ENCODE measurements at regions not wholly inside any gene's neighbourhood (a gene's known extent, or its start where the extent isn't known, plus 50 kb on each side); places are given as distances from the start of the nearest gene placed in this dataset.

- TF ChIP-seq CTCF (IDR thresholded peaks at IDR 0.05; ENCODE audit: low read depth, low read length) (no peak), MYC (IDR thresholded peaks at IDR 0.05; ENCODE audit: low read depth, low read length) (no peak)
- no peak for DNase-seq (ENCODE audit: low read depth)
- H3K4me3 ChIP-seq (ENCODE audit: low read depth, low read length) = no peak overlapping the region
Observed at GRCh38 chr7:33736521-33737221, 168.7 kb upstream of the BMPER start.

- no peak overlapping the region for H3K4me3 ChIP-seq (ENCODE audit: low read depth, low read length)
- no peak for DNase-seq (ENCODE audit: low read depth)
- no peak for TF ChIP-seq POLR2A (IDR thresholded peaks at IDR 0.05; ENCODE audit: extremely low read depth, insufficient read length)
- no peak for TF ChIP-seq MYC (IDR thresholded peaks at IDR 0.05; ENCODE audit: low read depth, low read length)
- TF ChIP-seq, protein P1, sequence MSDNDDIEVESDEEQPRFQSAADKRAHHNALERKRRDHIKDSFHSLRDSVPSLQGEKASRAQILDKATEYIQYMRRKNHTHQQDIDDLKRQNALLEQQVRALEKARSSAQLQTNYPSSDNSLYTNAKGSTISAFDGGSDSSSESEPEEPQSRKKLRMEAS (IDR thresholded peaks at IDR 0.05; ENCODE audit: low read depth, low read length) = no peak
- TF ChIP-seq CTCF (IDR thresholded peaks at IDR 0.05; ENCODE audit: low read depth, low read length) = no peak
Observed at GRCh38 chr7:33738260-33738935, 166.9 kb upstream of the BMPER start.

DNA sequence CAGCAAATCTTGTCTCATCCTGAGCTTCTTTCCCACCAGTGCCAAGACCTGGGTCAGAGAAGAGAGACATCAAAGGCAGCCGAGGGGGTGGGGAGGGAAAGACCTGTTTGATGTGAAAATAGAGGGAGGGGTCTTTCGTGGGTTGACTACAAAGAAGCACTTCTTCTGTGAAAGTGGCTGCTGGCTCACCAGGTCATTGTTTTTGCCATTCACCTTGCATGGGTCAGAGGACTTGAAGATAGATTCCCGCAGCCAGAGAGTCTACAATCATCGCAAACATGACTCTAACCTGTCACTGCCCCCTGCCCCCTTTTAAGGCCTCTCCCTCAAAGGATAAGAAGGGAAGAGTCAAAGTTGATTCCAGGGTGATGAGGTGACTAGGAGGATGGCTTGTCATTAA, 166.1 kb upstream of the BMPER start:
- no peak overlapping the region for H3K4me3 ChIP-seq (ENCODE audit: low read depth, low read length)
- no peak for DNase-seq (ENCODE audit: low read depth)
- TF ChIP-seq CTCF (IDR thresholded peaks at IDR 0.05; ENCODE audit: low read depth, low read length) (no peak), POLR2A (IDR thresholded peaks at IDR 0.05; ENCODE audit: extremely low read depth, insufficient read length) (no peak), MYC (IDR thresholded peaks at IDR 0.05; ENCODE audit: low read depth, low read length) (no peak)
- TF ChIP-seq, protein P1 (IDR thresholded peaks at IDR 0.05; ENCODE audit: low read depth, low read length) = no peak

GRCh38 chr7:33742521-33742920, 162.8 kb upstream of the BMPER start:
- no peak overlapping the region for H3K4me3 ChIP-seq (ENCODE audit: low read depth, low read length)
- TF ChIP-seq, protein P1 (IDR thresholded peaks at IDR 0.05; ENCODE audit: low read depth, low read length) = no peak
- TF ChIP-seq MYC (IDR thresholded peaks at IDR 0.05; ENCODE audit: low read depth, low read length) (no peak), POLR2A (IDR thresholded peaks at IDR 0.05; ENCODE audit: extremely low read depth, insufficient read length) (no peak), CTCF (IDR thresholded peaks at IDR 0.05; ENCODE audit: low read depth, low read length) (no peak)
- no peak for DNase-seq (ENCODE audit: low read depth)

DNA sequence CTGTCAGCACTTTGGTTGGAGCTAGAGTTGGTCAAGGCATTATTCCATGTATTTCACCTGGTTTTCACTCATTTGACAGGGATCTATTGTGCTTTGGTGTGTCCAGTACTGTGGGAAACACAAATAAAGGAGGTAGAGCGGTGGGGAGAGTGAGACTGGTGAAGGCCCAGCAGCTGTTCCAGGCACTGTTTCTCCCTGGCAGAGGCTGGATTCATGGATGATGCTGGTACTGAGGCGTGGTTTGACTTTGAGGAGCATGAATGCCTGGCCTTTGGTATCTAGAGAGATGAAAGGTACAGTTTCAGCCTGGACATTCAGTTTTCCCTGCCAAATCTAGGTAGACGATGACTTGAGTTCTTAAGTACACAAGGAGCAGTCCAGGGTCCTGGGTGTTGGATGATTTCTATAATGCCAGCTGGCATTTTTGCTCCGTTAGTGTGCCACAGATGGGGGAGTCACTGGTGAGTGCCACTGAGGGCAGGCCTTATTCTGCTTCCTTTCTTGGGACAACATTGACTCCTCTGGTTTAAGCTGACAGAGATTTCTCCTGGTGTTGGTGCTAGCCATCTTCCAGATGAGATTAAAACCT, 162.2 kb upstream of the BMPER start:
- no peak overlapping the region for H3K4me3 ChIP-seq (ENCODE audit: low read depth, low read length)
- DNase-seq (ENCODE audit: low read depth) = no peak

More for the DNA sequence above, 162.2 kb upstream of the BMPER start:
- no peak for TF ChIP-seq CTCF (IDR thresholded peaks at IDR 0.05; ENCODE audit: low read depth, low read length)
- TF ChIP-seq, protein P1 (IDR thresholded peaks at IDR 0.05; ENCODE audit: low read depth, low read length) = no peak
- no peak for TF ChIP-seq MYC (IDR thresholded peaks at IDR 0.05; ENCODE audit: low read depth, low read length)
- TF ChIP-seq POLR2A (IDR thresholded peaks at IDR 0.05; ENCODE audit: extremely low read depth, insufficient read length) = no peak

All from NB4 (cell line).